H7 (cell line): ENCODE measurements at regions not wholly inside any gene's neighbourhood (a gene's known extent, or its start where the extent isn't known, plus 50 kb on each side); places are given as distances from the start of the nearest gene placed in this dataset.

ENCODE experiments used
- DNase-seq: peaks from one replicate; pipeline ENCODE4 v3.0.0; 2012
- H3K27me3 ChIP-seq: 2 replicates; pipeline ENCODE4 v1.6.0; 2011; ENCODE audit warnings: mild to moderate bottlenecking, low read length; ENCODE audit not compliant: control insufficient read depth, insufficient read depth
- H3K36me3 ChIP-seq: replicated peaks from 2 replicates; pipeline ENCODE4 v1.5.1; 2011; ENCODE audit warnings: low read length; ENCODE audit not compliant: control insufficient read depth, insufficient read depth
- H3K4me3 ChIP-seq: 2 replicates; pipeline ENCODE4 v1.5.1; 2011; ENCODE audit warnings: low read depth, mild to moderate bottlenecking, control low read depth, low read length, moderate library complexity; ENCODE audit not compliant: insufficient read depth

DNA sequence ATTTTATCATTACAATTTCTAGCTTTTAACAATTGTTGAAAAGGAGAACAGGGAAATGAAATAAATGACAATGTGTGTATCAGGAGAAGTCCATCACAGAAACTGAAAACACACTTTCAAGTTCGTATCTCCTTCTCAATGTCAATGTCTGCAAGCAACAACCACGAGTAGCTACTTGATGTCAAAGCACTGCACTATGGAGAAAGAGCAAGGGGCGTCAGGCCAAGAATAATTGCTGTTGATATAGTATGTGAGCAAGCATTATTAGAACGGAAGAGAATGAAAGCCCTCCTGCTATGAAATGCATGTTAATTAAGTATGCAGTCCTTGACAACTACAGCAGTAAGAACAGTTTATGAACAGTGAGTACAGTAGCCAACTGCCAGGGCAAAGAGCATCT lies 1250.1 kb downstream of the ZPLD1 start:
- no peaks in the 10 kb centered on the region for H3K27me3 ChIP-seq
- no peak overlapping the region for H3K4me3 ChIP-seq
- H3K36me3 ChIP-seq: no peaks in the 10 kb centered on the region
- no peak for DNase-seq

DNA sequence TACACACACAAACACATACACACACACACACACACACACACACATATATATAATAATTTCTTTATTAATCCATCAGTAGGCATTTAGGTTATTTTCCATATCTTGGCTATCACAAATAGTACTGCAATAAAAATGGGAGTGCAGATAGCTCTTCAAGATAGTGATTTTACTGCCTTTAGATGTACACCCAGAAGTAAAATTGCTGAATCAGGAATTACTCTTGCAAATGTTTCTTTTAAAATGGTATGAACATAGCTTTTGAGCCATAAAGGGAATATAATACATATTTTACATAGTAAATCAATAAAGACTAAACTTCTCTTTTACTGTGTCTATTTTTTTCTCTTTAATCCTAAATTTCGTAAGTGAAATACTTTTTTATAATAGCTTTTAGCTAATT lies 1251.1 kb downstream of the ZPLD1 start:
- no peaks in the 10 kb centered on the region for H3K36me3 ChIP-seq
- H3K27me3 ChIP-seq: no peaks in the 10 kb centered on the region
- no peak overlapping the region for H3K4me3 ChIP-seq
- no peak for DNase-seq

DNA sequence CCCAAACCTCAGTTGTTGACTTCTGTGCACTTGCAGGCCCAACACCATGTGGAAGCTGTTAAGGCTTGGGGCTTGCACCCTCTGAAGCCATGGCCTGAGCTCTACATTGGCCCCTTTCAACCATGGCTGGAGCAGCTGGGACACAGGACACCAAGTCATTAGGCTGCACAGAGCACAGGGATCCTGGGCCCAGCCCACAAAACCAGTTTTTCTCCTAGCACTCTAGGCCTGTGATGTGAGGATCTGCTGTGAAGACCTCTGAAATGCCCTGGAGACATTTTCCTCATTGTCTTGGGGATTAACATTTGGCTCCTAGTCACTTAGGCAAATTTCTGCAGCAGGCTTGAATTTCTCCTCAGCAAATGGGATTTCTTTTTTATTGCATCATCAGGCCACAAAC lies 1255.7 kb downstream of the ZPLD1 start:
- no peaks in the 10 kb centered on the region for H3K27me3 ChIP-seq
- no peak for DNase-seq
- H3K36me3 ChIP-seq: no peaks in the 10 kb centered on the region
- no peak overlapping the region for H3K4me3 ChIP-seq

DNA sequence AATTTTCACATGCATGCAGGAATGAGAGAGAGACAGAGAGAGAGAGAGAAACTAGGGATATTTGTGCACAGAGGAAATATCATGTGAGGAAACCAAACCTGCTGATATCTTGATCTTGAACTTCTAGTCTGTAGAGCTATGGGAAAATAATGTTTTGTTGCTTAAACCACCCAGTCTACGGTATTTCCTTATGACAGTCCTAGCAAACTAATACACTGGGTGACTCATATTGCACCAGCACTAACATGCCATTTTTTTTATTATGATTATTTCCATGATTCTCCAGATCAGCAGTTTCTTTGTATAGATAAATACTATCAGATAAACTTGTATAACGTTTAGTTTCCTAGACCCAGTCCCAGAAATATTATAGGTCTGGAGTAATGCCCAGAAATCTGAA lies 1259.0 kb downstream of the ZPLD1 start:
- no peaks in the 10 kb centered on the region for H3K36me3 ChIP-seq
- no peak overlapping the region for H3K4me3 ChIP-seq
- DNase-seq: no peak
- H3K27me3 ChIP-seq: no peaks in the 10 kb centered on the region

DNA sequence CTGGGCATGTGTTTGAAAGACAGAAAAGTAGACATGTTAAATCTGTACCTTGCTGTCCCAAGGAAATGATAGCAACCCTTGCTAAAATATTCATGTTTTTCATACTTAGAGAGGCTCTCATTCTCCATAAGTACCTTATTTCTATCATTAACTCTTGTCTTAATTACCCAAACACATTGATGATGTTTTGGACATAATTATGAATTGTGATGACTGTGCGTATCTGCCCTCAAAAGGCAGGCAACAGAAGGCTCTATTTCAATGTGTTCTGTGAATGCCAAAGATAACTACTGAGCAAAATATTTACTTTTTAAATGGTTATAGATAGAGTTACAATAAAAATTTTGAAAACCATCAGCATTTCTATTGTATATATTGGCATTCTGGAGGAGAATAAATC lies 1263.8 kb downstream of the ZPLD1 start:
- no peak for DNase-seq
- H3K36me3 ChIP-seq: no peaks in the 10 kb centered on the region
- no peak overlapping the region for H3K4me3 ChIP-seq
- no peaks in the 10 kb centered on the region for H3K27me3 ChIP-seq

DNA sequence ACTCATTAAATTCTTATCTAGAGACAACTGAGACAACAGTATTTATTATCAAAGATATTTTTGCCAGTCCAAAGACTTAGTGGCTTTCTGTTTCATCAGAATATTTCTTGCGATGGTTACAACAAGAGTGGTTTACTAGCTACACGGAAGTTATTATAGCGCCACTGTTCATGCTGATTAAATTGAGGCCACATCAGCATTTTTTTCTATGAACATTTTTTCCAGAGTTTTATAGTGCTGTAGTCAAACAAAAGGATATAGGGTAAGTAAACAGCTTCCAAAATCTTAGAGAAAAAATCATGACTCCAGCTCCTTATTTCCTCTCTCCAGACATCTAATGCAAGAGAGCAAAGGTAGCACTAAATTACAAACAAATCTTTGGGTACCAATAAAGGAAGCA lies 1264.4 kb downstream of the ZPLD1 start:
- no peak overlapping the region for H3K4me3 ChIP-seq
- DNase-seq: no peak
- H3K36me3 ChIP-seq: no peaks in the 10 kb centered on the region
- no peaks in the 10 kb centered on the region for H3K27me3 ChIP-seq

DNA sequence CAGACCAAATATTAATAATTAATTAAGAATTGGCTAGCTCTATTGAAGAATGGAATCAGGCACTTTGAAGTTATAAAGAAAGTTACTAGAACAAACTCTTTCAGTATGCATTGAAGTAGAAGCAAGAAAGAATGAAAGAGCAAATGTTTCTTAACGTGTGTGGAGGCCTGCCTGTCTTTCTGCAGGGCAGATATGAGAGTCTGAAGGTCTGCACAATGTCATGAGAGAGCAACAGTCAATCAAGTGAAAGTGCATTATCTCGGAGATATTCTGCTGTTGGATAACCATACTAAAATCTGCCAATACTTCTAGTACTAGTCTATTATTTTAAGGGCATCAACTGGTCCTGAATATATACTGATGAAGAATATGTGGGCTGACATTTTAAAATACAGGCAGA lies 1270.8 kb downstream of the ZPLD1 start:
- Histone ChIP-seq H3K4me3 (no peak overlapping the region), H3K36me3 (no peaks in the 10 kb centered on the region), H3K27me3 (no peaks in the 10 kb centered on the region)
- no peak for DNase-seq

DNA sequence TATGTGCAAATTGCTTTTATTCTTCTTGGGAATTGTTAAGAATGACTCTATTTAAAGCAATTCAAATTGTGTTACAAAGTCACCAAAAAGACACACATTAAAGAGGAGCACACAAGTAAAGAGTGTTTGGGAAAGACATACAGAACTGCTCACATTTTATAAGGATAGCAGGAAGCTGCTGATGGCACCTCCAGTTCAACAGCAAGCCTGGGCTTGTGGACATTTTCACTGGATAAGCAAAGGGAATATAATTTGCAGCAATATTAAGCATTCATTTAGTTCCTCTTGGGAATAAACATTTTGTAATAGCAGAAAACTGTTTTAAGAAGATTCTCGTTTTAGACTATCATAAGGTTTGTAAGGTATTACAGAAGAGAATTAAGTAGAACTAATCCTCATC lies 1271.9 kb downstream of the ZPLD1 start:
- no peak overlapping the region for H3K4me3 ChIP-seq
- no peaks in the 10 kb centered on the region for H3K36me3 ChIP-seq
- no peak for DNase-seq
- no peaks in the 10 kb centered on the region for H3K27me3 ChIP-seq

DNA sequence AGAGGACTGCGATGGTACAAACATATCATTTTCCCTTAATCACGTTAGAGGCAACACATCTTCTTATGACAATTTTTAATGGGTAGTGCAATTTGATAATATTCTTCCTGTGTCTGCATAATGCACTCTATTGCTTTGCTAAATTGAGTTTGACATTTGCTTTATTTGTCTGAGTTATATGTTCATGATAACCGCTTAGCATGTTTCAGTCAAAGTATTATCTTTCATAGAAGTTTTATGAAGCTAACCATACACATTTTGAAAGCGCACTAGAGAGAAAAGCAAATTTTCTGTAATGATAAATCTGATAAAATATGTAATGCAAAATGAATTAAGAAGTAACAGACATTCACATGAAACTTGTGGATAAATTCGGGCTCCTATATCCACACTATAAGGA lies 1276.9 kb downstream of the ZPLD1 start:
- no peak for DNase-seq
- Histone ChIP-seq H3K4me3 (no peak overlapping the region), H3K36me3 (no peaks in the 10 kb centered on the region), H3K27me3 (no peaks in the 10 kb centered on the region)

DNA sequence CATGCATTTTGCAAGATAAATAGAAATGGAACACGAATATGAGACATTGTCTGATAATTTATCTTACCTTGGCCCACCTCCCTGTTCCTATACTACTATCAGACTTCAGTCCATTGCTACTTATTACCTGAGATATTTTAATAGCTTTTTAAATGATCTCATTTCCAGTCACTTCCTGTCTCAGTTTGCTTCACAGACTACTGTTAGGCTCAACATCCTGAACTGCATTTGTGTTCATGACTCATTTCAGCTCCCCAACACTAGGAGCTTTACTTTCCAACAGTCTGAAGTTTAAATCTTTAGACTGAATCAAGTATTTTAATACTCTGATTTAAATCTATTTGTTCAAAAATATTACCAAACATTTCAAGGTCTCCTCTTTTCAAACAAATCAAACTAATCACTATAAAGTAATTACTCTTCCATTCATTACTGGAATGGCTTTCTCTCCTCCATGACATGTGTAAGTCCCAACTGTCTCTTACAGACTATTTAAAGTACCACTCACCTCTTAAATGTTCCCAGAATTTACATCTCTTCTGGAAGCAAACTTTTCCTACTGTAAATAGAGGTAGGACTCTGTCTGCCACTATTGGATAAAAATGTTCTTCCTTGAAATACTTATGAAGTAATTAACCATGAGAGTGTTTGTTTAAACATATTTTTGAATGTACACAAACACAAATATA lies 1277.6 kb downstream of the ZPLD1 start:
- no peak for DNase-seq
- Histone ChIP-seq H3K27me3 (no peaks in the 10 kb centered on the region), H3K4me3 (no peak overlapping the region), H3K36me3 (no peaks in the 10 kb centered on the region)

DNA sequence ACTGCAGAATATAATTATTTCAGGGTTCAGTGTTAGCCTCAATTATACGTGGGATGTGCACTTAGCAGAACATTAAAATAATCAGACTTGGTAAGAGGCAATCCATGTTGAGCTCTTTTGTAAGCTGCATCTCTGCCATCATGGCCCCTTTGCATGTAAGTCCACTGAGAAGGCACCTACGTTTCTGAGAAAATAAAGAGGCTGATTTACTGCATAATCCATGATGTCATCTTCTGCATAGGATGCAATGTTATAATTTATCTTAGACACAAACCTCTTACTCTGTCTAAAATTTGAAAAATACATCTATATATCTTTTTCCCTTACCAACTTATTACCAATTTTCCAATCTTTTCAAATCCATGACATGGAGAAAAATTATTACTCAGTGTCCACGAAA lies 1294.7 kb downstream of the ZPLD1 start:
- H3K4me3 ChIP-seq: no peak overlapping the region
- DNase-seq: no peak
- no peaks in the 10 kb centered on the region for H3K36me3 ChIP-seq
- H3K27me3 ChIP-seq: no peaks in the 10 kb centered on the region

DNA sequence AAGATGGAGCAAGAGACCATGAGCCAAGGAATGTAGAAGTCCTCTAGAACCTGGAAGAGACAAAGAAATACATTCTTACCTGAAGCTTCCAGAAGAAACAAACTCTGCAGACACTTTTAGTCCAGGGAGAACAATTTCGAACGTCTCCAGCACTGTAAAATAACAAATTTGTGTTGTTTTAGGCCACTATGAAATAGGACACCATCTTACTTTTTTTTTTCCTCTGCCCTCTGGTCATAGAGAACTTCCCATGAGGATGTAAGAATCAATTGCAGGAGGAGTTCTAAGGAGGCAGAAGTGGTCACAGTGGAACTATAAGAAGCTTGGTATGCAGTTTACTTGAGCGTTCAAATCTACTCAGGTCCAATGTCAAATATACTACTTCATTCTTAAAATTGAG lies 1295.9 kb downstream of the ZPLD1 start:
- no peak overlapping the region for H3K4me3 ChIP-seq
- H3K27me3 ChIP-seq: no peaks in the 10 kb centered on the region
- DNase-seq: no peak
- H3K36me3 ChIP-seq: no peaks in the 10 kb centered on the region

DNA sequence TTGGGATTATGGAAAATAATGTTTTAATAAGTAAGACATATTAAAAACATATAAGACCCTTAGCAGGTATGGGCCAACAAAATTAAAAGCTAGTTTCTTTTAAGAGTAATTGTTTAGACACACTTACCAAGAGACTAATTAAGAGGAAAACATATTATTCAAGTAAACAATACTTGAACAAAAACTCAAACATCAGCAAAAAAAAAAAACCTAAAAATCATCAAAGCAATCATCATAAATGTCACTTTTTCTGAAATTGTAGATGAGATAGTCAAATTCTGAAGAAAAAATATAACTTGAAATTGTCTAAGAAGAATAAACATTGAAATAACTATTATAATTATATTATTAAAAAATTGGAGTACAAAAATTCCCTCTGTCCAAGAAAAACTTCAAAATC lies 1318.2 kb downstream of the ZPLD1 start:
- Histone ChIP-seq H3K27me3 (no peaks in the 10 kb centered on the region), H3K36me3 (no peaks in the 10 kb centered on the region), H3K4me3 (no peak overlapping the region)
- DNase-seq: no peak

DNA sequence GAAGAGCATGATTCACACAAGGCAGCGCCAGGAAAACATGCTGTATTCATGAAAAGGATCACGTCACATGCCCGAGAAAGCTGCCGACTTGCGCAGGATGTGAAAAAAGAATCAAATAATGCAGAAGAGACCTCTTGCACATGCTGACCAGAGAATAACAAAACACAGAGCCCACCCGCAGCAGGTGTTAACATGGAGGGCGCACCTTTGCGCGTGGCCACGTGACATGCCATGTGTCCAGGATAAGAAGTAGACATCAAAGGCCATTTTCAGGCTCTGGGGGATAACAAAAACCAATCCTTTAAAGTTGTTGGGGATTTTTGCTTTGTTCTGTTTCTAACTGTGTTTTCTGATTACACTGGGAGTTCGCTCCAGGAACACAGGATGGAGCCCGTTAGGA lies 1332.8 kb downstream of the ZPLD1 start:
- no peak for DNase-seq
- Histone ChIP-seq H3K27me3 (no peaks in the 10 kb centered on the region), H3K4me3 (no peak overlapping the region), H3K36me3 (no peaks in the 10 kb centered on the region)

DNA sequence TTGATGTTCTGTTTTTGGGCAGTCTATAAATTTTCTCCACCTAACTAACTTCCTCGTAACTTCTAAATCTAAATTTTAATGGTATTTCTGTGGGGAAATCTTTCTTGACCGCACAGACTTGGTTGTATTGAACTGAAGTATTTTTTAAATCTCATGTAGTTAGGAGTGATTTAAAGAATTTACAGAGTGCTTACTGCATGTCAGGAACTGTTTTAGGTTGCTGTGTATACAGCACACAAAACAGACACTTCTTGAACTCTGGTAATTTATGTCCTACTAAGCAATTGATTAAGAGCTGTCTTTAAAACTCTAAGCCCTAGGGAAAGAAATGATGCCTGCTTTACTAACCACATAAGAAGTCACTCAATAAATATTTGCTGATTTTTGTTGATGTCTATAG lies 1350.2 kb downstream of the ZPLD1 start:
- no peaks in the 10 kb centered on the region for H3K36me3 ChIP-seq
- no peak overlapping the region for H3K4me3 ChIP-seq
- no peak for DNase-seq
- no peaks in the 10 kb centered on the region for H3K27me3 ChIP-seq

DNA sequence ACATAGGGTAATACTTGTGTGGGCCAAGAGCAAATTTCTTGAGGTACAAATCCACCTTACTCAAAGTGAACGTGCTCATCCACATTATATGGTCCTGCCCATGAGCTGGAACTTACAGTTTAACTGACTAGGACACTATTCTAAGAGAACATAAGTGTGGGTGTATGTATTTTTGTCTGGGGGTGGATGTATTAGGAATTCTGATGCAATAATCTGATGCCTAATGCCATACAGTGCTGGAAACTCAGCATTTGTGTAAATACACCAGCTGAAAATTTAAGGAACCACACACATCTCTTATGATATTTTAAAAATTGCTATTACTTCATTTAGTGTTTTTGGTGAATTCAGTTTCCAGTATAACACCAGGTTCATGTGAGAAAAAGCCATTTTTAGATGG lies 1350.7 kb downstream of the ZPLD1 start:
- DNase-seq: no peak
- Histone ChIP-seq H3K27me3 (no peaks in the 10 kb centered on the region), H3K4me3 (no peak overlapping the region), H3K36me3 (no peaks in the 10 kb centered on the region)
